NCI-H446 (cell line): ENCODE measurements at regions not wholly inside any gene's neighbourhood (a gene's known extent, or its start where the extent isn't known, plus 50 kb on each side); places are given as distances from the start of the nearest gene placed in this dataset.
A peak's percentile ranks its signal among the peaks of the same experiment; 100 is the strongest.
"Not testable (repeated sequence)": the region's sequence is repeated elsewhere in the genome, so short reads cannot be mapped to it uniquely, and the experiment has no call there.

Source experiments
- DNase-seq, 2 experiments: peaks; one replicate each; lab custom pipeline; 2025; lab: John Stamatoyannopoulos, UW

GRCh38 chrX:71822314-71822713 lies 59.2 kb downstream of the CXorf49B start:
- not testable (repeated sequence) for DNase-seq

- no peak for DNase-seq
Measured at GRCh38 chrX:71823391-71824057, 60.4 kb downstream of the CXorf49B start.

- no peak for DNase-seq
Measured at GRCh38 chrX:71828086-71828485, 64.9 kb downstream of the CXorf49B start.

- not testable (repeated sequence) for DNase-seq
Measured at GRCh38 chrX:71838092-71838491, 72.6 kb upstream of the NHSL2 start.

- no peak for DNase-seq
Measured at GRCh38 chrX:71846429-71846828, 64.2 kb upstream of the NHSL2 start.

GRCh38 chrX:71852182-71852581 lies 58.5 kb upstream of the NHSL2 start:
- DNase-seq = no peak

GRCh38 chrX:71859637-71860036 lies 51.0 kb upstream of the NHSL2 start:
- peak in 1 of 2 experiments; percentile 31 for DNase-seq
